Pons (tissue), 1 donor: ENCODE measurements at regions not wholly inside any gene's neighbourhood (a gene's known extent, or its start where the extent isn't known, plus 50 kb on each side); places are given as distances from the start of the nearest gene placed in this dataset.

Source experiments
- DNase-seq: peaks from one replicate; pipeline ENCODE4 v3.0.0-alpha.2; 2016; ENCODE audit warnings: low spot score

DNA sequence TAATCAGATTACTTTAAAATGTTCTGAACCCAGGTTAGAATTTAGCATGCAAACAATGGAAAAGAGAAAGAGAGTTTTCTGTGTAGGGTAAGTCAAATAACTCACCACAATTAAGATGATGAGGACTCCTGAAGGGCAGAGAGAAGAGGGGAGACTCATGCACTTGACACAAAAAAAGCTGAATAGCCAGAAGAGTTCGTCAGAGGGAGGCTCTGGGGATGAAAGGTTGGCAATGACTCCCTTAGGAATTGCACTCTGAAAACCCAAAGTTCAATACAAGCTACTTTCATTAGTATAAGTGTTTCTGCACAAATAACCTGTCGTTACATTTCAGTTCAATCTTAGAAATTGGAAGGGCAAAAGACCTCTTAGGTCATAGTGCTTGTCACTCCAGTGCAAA is 434.4 kb upstream of the PCDH9 start:
- DNase-seq = no peak

DNA sequence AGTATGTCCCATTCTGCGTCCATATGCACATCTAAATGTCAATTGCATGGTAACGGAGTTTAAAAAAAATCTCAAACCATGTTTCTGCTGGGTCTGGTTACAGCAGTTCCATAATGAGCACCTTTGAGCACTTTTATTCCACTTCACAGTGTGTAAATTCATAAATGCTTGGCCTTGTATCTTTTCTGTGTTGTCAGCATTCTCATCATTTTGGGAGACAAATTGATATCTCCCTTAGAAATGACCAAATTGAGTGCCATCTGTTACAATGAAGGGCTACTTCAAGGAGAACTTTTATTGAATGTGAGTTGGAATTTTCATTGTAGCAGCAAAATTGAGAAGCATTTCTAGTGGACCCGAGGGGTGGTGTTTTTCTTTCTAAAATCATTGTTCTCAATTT is 432.9 kb upstream of the PCDH9 start:
- DNase-seq = no peak

DNA sequence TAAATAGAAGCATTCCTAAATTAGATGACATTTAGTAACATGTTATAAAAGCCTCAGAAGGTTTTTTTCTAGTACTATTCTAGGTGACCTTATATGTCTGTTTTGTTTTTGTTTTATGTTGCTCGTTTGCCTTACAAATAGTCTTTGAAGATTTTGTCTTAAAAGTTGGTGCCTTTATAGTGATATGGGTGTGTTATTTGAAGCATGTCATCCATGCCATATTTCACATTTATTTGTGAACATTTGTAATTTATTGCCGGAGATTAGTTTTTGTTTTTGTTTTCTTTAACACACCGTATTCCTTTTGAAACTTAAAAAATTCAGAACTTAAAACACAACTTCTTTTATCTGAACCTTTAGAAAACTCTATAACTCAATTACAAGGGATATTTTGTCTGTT is 422.8 kb upstream of the PCDH9 start:
- DNase-seq = no peak

DNA sequence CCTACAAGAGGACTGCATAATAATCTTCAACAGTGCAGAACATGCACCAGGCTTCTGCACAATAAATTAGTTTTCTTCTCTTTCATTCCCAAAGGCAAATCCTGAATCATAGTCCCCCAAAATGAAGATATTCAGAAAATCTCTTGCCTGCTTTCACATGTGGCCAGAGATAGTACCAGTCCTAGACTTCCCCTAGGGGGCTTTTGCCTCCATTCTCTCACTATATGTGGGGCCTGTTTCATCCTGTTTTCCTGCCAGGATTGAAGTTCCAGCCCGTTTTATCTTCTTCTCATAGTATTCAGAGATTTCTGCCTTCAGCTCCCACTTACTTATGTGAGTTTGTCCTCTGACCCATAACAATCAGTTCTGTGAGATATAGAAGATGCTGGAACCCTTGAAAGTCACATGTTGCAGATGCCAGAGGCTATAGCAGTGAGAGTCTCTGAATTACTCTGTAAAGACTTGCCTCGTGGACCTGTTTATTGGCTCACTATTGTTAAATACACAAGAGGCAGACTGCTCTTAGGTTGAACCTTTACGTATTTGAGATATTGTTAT is 421.9 kb upstream of the PCDH9 start:
- DNase-seq = no peak

DNA sequence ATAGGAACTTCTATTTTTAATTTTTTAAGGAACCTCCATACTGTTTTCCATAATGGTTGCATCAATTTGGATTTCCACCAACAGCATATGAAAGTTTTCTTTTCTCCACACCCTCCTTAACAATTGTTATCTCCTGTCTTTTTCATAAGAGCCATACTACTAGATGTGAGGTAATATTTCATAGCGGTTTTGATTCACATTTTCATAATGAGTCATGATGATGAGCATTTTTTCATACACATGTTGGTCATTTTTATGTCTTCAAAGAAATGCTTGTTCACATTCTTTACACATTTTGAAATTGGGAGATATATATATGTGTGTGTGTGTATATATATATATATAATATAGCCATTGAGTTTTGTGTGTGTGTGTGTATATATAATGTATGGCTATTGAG is 420.3 kb upstream of the PCDH9 start:
- no peak for DNase-seq

DNA sequence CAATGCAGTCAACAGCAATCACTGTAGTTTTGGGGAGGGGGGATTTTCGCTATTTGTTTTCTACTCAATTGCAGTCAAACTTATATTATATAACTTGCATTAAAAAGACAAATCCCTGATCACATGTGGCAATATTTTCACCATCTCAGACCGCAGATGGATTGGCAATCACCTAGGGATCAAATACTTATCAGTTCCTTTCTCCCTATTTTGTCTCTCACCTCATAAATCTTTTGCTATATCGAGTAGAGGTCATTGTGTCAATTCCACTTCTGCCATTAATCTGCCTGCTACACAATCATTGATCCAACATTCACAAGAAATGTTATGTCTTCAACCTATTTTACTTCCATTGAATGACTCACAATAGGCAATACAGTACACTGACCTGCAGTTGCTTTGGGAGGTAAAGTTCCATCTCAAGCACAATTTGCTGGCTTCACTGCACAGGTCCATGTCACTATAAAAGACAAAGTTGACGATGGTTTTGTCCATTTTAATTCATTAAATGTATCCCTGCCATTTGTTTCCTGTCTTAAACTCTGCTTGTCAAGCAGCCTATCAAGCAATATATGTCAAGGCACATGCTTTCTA is 415.8 kb upstream of the PCDH9 start:
- DNase-seq = no peak

DNA sequence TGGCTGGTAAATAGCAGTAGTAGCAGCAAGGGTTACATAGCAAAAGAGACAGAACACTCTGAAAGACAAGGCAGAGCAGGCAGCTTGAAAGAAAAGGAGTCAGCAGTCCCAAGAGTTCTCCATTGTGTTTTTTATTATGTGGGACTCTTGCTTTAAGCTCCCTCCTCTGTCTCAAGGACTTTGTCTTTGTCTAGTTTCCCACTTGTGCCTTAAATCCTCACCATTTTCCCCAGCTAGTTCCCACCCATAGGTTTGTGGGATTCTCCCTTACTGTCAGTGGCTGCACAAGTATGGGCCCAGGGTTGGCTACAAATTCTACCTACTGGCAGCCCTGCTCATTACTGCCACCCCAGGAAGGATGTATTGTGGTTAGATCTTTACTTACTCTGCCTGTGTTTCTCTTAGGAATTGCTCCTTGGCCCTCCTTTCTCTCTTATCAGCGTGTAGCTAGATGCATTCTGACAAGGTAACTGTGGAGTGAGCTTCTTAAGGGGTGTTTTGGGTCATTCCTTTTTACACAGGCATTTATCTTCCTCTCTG is 413.4 kb upstream of the PCDH9 start:
- DNase-seq = no peak

DNA sequence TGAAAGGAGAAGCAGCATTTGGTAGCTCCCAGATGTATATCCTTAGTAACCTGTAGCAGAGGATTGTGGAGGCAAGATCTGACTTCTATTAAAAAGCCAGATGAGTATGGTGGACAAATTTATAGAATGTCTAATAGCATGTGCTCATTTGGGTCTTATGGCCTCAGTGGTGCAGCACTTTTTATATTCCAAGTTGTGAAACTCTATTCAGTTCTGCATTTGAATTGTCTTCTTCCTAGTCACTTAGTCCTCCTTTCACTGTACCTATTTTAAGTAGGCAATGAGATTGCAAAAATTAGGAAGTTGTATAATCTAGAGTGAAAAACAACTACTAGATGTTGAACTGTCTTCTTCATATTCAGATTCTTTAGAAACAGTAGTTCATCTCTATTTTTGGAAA is 412.5 kb upstream of the PCDH9 start:
- peak; percentile 29 for DNase-seq

DNA sequence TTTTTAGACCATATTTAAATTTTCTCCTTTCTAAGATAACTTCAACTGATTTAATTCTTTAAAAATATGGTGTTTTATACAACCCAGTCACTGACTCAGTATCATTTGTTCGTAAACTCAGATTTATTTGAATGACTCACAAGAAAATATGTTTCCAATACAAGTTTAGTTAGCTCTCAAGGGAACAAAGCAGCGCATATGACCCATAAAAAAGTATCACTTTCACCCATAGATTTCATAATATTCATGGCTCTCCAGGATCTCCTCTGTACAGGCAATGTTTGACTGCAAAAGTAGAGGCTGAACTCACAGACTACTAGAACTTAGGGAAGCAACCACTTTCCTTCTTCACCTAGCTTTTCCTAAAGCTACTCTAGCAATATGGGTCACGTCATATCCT is 405.6 kb upstream of the PCDH9 start:
- DNase-seq = no peak

DNA sequence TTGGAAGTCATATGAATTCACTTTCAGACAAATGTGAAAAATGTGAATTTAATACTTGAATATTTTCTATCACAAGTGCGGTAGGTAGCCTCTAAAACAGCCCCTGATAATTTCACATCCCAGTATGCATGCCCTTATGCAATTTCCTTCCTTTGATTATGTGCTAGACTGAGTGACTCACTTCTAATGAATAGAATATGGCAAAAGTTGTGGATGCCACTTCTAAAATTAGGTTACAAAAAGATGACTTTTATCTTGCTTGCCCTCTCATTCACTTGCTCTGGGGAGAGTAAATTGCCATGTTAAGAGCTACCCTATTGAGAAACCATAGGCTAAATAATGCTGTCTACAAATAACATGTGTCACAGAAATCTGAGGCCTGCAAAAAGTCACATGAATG is 402.5 kb upstream of the PCDH9 start:
- DNase-seq = no peak

DNA sequence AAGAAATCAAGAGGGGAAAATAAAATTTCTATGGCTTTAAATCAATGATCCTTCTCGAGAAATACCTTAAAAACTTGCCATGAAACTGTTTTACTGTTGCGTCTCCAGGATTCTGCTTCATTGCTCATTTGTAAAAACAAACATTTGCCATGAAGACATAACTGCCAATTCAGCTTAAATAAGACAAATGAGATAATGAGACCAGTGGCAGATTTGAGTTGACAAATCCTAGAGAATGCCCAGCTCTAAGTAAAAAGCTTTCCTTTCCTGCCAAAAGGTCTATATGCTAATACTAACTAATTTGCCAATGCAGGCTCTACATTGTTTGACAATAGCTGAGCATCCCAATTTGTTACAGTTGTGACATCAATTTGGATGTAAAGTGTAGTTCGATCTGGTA is 400.5 kb upstream of the PCDH9 start:
- no peak for DNase-seq

DNA sequence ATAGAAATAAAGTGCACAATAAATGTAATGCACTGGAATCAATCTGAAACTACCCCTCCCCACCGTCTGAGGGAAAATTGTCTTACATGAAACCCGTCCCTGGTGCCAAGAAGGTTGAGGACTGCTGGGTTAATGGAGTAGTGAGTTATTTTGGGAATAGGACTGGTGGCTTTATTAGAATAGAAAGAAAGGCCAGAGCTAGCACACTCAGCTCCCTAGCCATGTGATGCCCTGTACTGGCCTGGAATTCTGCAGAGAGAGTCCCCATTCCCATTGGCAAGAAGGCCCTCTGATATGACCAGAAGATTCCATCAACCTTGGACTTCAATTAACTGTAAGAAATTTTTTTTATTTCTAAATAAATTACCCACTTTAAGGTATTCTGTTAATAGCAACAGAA is 393.5 kb upstream of the PCDH9 start:
- DNase-seq = no peak

DNA sequence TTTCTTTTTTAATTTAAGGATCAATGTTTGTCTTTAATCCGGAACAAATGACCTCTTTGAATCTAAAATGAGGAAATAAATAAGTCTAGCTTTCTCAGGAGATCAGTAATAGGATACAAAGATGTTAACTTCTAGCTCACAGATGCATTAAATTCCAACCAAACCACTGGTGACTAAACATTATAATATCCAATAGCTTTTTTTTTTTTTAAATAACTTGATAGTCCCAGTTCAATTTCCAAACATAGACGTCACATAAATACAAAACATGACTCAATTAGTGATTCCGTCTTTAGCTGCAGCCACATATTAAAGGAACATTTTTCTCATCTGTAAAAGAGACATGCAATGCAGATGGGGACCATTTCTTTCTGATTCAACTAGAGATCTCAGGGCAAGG is 390.5 kb upstream of the PCDH9 start:
- DNase-seq = no peak

DNA sequence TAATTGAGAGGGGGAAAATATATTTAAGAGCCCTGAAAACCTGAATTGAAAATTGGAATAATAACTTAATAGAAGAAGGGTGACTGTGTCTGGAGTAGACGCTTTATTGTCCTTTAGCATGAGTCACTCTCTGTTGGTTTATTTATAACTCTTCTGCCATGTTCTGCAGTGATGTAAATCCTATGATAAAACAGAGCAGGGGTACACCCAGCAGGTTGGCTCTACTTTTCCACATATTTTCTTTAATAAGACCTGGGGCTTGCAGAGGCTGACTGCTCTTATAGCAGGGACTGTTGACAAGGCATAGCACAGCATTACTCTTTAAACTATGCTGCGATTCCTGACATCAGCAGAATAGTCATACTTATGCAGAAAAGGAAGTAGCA is 389.9 kb upstream of the PCDH9 start:
- DNase-seq = no peak

DNA sequence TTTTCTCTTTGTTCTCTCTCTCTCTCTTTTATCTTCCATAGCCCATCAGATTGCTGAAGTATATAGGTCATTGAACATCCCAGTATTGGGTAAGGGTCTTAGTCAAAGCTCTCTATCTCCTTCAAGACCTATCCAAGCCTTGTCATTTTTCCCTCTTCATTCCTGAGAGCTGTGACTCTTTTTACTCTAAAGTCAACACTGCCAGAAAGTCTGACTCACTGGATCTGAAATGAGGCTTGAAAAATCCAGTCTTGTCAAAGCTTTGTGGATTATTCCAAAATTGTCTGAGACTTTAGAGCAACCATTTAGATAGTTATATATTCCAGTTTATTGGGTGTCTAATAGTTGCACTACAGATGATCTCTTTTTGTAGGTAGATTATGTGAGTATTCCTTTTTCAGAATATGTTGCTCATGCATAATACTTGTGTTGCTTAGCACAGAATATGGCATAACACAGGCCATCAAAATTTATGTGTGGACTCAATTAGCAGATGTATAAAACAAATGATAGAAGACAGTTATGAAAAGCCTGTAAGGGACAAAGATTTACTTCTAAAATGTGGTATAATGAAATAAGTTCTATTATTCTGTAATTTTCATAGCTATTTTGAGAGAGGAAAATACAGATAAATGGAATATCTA is 389.3 kb upstream of the PCDH9 start:
- peak; percentile 17 for DNase-seq

DNA sequence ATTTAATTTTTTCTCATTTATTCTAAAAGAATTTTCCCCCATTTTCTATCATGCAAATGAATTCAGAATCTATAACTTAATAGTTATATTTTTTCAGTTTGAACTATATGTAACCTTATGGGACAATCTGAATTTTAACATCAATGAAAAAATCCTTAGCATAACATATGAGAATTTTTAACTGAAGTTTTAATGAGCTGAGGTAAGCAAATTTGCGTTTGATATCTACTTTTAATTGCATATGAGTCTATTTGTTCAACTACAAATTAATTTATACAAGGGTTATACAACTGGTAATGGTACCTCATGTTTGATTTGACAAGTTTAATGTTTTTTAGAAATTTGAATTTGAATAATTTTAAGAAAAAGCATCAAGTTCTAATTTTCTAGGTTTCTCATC is 384.4 kb upstream of the PCDH9 start:
- DNase-seq = no peak

DNA sequence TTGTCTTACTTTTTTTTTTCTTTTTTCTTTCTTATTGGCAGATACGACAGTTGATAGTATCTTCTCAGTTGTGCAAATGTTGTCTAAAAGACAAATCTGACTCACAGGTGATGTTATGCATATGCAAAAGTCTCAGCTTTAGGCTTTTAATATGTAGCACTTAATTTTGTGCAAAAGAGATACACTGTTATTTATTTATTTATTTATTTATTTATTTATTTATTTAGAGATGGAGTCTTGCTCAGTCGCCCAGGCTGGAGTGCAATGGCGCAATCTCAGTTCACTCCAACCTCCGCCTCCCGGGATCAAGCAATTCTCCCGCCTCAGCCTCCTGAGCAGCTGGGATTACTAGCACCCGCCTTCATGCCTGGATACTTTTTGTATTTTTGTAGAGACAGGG is 383.9 kb upstream of the PCDH9 start:
- no peak for DNase-seq

DNA sequence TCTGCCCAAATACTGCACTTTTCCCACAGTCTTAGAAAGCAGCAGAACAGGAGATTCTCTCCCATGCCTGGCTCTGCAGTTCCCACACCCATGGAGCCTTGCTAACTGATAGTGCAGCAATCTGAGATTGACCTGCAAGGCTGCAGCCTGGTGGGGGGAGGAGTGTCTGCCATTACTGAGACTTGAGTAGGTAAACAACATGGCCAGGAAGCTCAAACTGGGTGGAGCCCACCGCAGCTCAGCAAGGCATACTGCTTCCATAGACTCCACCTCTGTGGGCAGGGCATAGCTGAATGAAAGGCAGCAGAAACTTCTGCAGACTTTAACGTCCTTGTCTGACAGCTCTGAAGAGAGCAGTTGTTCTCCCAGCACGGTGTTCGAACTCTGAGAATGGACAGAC is 358.5 kb upstream of the PCDH9 start:
- DNase-seq = no peak

DNA sequence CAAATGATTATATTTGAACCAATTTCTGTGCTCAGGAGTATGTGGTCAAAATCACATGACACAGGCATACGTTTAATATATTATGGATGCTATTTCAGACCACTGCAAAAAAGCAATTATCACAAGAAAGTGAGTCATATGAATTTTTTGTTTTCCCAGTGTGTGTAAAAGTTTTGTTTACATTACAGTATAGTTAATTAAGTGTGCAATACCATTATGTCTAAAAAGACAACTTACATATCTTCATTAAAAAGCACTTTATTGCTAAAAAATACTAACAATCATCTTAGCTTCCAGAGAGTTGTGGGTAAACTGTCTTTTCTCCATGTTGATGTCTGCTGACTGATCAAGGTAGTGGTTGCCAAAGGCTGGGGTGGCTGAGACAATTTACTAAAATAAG is 347.2 kb upstream of the PCDH9 start:
- DNase-seq = no peak

DNA sequence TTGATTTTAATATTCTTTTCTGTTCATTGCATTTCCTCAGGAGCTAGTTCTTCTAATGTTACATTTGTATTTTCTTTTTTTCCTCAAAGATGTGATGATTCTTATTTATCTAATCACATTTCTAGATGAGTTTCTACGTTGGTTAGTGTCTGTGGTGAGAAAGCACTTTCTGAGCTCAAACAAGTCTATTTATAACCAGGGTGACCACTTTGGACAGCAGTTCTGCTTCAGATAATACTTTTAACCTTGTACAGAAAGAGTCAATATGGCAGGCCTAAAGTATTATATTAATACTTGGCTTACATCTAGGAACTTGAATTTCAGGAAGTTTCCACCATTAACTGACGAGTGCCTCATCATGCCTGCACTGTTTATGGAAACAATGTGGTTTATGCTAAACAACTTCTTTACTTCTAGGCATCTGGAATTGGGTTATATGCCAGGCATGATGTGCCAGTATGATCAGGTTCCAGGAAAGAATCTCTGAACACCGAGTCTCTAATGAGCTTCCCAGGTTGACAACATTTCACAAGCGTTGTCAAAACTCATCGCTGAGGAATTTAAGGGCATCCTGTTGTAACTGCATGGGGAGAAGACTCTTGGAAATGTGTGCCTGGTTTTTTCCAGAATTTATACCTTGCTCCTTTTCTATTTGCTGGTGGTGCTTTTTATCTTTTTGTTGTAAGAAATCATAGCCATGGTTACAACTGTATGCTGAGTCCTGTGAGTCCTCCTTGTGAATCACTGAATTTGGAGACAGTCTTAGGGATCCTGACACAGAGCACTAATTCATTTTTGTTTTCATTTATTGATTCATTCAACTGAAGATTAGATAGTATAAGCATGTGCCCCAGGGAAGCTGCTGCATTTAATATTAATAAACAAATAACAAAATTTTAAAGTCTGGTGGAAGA is 344.4 kb upstream of the PCDH9 start:
- no peak for DNase-seq

DNA sequence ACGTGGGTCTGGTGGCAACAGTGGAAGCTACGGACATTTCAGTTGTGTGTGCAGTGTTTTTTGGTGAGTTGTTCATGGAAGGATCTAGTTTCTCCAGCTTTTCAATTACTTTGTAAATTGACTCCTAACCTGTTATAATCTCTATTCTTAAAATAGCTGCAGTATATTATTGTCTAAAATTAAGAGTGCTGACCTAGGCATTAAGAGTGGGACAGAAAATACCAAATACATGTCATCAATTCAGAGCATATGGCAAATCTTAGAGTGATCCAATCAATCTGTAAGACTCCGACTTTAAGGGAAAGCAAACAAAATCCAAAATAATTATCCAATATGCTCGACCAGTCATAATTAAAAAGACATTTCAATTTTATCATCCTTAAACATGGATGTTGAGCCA is 338.1 kb upstream of the PCDH9 start:
- DNase-seq = no peak

DNA sequence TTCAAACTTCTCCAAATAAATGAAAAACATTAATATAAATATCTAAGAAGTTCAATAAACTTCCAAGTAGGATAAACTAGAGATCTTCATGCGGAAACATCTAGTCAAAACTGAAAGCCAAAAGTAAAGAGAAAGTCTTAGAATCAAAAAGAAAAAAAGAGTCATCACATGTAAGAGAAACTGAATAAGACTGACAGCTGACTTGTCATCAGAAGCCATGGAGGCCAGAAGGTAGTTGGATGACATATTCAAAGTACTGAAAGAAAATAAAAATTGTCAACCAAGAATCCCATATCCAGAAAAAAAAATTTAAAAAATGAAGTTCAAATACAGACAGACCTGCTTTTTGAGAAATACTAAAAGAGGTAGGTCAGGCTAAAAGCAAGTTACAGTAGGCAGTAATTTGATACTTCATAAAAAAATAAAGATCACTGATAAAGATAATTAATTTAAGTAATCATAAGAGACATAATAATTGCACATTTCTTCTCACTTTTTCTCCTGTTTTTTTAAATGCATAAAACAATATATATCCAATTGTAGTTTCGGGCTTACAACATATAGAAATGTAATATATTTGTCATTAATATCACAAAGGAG is 327.6 kb upstream of the PCDH9 start:
- DNase-seq = no peak
